NCI-H345 treated with DMSO at 0.1 percent for 48 hours (cell line): ENCODE measurements at regions not wholly inside any gene's neighbourhood (a gene's known extent, or its start where the extent isn't known, plus 50 kb on each side); places are given as distances from the start of the nearest gene placed in this dataset.

Experiments
- DNase-seq: peaks from one replicate; lab custom pipeline; 2025; ENCODE audit not compliant: unreplicated experiment; lab: John Stamatoyannopoulos, UW

DNA sequence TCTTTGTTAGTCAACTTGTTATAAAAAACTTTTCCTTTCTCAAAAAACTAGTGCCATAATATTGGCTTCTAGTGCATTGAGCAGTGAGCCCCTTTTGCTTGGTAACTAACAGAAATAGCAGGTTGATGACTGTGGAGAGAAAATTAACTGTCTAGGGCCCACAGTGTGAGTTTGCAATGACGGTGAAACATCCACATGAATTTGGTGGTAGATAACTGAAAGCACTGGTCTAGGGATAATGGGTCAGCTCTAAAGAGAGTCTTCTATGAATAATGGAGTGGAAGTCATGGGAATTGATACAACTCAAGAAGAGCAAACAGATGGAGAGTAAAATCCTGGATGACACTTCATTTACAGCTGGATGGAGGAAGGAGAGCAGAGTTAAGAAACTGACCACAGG is 245.4 kb downstream of the METTL4 start:
- DNase-seq, result no peak

DNA sequence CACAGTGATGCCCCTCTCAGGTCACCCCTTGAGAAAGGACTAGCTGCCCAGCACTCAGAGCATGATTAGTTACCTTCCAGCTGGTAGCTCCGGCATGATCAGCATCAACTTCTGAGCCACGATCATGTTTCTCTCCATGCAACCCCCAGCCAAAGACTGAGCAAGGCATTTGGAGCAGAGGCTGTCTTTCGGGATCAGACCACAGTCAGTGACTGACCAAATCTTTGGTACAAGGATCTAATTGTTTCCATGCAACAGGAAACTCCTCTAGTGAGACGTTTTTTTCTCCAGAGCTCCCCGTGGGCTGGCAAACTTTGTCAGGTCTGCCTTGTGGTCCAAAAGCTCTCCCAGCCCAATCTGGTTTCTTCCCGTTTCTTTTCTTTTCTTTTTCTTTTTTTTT is 244.3 kb downstream of the METTL4 start:
- no peak for DNase-seq

DNA sequence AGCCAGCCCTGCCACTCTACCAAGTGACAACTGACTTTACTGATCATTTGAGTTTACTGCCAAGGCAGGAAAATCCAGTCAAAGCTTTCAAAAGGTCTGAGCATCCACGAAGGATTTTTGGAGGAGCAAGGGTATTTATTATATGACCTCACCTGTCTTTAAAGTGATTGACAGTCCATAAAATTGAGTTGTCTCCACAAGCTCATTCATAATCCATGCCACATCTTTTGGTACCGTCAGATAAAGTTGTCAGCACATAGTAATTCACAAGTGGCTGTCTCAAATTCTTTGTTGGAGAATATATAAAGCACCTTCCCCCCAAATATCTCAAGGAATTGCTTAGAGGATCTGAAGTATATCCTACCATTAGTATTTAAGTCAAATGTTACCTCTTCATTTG is 240.5 kb downstream of the METTL4 start:
- DNase-seq, result no peak

DNA sequence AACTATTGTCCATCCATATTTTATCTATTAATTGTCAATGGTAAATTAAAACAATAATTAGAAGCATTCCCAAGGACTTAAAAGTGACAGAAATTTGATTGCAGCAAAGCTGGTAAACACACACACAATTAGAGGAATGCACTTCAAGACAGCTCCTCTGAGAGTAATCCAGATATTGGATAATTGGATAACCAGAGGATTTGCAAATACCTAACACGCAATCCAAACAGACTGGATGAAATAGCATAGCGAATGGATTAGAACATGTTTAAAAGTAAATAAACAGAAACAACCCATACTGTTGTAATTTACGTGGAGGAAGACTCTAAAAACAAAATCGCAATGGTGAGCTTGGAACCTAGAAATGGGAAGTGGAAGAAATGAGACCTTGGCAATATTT is 239.8 kb downstream of the METTL4 start:
- DNase-seq, result no peak

DNA sequence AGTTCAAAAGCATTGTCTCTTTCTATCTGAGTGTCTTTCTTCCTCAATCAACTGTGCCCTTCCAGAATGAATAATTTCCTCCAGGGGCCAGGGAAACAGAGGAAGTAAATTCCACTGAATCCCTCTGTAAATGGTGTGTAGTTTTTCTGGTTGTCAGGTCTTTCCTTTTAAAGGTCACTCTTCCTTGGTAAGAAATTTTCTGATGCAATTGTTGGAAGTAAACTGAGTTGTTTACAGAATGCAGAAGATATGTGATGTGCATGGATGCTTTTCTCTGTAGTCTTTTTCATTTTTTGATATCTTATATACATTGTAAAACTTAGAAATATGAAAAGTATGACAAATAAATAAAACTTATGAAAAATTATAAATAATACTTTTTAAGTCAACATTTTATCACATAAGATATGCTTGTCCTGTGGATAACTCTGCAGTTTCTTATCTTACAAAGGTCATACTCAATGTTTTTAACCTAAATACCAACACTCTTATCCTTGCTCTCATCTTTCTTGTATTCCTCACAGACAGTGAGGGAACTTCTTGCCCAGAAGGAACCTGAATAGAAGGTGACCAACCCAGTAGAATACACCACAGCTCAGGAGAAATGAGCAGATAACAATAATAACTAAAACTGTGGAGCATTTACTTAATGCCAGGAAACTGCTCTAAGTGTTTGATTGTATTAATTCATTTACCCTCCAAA is 234.5 kb downstream of the METTL4 start:
- no peak for DNase-seq

DNA sequence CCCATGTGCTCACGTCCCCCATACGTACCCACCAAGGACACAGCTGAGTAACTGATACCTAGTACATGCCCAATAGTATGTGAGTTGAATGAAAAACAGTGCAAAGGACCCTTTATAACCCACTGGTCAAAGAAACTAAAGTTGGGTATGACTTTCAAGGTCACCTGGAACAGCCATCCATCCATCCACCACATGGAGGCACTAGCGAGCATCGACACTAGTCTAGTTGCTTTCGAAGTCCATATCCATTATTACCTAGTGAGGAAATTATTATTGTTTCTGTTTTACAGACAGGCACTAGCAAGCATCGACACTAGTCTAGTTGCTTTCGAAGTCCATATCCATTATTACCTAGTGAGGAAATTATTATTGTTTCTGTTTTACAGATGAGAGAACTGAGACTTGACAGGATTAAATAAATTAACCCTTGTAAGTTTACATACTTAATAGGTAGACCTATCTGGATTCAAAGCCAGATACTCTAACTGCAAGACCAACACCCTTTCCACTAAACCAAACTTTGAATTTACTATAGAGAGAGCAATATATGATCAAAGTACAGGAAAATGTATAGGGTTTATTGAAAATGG is 233.7 kb downstream of the METTL4 start:
- DNase-seq, result no peak

DNA sequence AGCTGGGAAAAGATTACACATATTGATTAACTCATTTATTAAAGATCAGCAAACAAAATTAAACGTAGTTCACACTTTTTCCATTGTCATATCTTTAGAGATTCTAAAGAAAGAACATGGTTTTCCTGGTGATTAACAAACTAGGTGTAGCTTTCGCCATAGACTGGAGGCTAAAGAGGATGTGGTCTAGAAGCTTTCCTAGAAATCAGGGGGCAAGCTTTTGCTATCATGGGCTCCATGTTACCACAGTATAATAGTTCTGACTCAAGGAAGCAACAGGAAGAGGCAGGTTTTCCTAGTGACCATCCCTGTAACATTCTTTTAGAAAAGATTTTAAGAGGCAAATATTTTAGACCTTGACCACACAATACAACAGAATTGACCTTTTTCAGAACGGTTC is 232.7 kb downstream of the METTL4 start:
- no peak for DNase-seq

DNA sequence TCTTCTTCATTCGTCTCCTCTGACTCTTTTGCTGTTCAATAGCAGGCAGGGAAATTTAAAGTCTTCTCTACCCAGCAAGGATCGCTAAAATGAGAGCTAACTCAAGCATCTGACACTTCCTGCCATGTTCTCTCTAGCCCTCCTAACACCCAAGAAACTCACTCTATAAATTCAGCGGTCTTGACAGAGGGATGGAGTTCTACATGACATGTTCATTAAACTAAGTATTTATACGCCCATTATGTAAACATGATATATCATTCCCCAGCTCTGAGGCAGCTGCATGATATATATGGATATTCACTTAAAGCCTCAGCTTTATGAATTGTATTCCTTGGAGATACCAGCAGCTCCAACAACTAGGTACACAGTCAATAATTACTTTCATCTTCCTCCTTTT is 231.0 kb downstream of the METTL4 start:
- DNase-seq, result no peak

DNA sequence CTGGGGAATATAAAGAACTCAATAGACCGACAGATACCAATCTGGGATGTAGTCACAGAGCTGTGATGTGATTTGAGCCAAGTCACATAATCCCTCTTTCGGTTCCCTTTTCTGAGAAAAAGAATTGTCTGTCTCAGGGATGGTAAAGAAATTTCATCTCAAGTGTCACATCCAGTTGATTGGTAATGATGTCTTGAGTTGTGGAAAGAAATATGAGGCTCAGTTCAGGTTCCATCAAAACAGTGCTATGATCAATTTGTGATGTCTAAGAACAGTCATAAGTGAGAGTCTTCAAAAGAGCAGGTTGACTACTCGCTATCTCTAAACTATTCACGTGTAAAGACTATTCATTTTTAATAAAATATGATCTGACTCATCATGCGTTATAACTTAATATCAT is 223.3 kb downstream of the METTL4 start:
- no peak for DNase-seq

DNA sequence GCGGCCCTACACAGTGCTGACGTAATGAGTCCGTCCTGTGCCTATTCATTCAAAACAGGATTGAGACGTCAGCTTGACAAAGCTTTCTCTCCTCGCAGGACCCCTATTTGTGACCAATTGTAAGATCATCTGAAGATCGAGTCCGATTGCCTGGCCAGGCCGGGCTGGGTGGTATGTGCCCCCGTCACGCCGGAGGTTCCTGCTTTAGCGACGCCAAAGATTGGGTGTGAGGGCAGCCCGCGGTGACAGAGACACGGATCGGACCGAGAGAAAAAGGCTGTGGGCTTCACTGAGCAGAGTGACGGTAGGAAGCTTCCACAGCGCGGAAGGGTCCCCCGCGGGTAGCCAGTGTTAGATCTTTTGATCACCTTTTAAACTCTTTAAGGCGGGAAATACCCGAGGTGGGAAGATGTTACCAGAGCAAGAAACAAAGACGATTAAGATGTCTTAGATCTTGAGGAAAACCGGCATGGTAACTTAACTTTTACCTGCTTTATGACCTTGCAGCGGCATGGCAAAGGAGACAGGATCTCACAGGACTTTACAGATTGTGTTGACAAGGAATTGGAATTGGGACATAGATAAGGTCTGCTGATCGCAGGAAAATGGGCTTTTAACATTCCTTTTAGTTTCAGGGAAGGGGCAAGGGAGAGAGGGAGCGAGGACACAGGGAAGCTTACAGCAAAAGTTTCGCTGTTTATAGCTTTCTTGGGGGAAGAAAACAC is 220.0 kb downstream of the METTL4 start:
- DNase-seq, result no peak

DNA sequence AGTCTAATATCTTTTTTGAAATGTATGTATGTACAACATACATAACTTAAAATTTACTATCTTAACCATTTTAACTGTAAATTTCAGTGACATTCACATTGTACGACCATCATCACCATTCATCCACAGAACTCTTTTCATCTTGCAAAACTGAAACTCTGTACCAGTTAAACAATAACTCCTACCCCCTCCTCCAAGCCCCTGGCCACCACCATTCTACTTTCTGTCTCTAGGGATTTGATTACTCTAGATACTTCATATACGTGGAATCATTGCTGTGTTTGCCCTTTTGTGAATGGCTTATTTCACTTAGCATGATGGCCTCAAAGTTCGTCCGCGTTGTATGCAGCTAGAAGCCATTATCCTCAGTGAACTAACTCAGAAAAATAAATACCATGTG is 217.0 kb downstream of the METTL4 start:
- DNase-seq, result no peak

DNA sequence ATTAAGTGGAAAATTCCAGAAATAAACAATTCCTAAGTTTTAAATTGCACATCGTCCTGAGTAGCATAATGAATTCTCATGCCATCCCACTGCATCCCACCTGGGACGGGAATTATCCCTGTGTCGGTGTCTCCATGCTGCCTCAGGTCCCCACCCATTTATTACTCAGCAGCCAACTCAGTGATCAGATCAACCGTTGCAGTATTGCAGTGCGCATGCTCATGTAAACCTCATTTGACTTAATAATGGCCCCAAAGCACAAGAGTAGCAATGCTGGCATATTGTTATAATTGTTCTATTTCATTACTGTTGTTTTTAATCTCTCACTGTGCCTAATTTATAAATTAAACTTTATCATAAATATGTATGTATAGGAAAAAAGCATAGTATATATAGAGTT is 214.4 kb downstream of the METTL4 start:
- DNase-seq, result no peak

DNA sequence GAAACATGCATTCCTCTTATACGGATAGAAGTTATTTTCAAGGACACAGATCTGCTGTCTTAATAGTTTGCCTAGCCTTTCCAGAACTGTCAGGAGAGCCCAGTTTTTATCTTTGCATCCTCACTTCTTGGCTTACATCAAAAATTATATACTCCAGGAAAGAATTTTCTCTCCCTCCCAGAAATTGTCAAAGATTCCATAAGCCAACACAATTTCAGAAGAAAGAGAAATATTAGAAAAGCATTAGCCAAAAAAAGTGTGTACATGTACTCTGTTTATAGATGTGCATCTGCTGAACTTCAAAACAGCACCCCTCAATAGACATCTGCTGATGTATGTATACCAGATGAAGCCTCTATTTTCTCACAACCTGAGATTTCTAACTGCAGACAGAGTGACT is 210.4 kb downstream of the METTL4 start:
- no peak for DNase-seq

DNA sequence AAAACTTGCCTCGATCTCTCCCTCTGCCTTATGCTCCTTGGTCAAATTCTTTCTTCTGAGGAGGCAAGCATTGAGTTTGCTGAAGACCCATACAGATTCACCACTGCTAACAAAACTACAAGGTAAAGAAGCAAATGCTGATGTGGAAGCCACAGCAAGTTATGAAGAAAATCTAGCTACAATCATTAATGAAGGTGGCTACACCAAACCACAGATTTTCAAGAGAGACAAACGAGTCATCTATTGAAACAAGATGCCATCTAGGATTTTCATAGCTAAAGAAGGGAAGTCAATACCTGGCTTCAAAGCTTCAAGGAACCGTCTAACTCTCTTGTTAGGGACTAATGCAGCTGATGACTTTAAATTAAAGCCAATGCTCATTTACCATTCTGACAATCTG is 203.2 kb downstream of the METTL4 start:
- no peak for DNase-seq

DNA sequence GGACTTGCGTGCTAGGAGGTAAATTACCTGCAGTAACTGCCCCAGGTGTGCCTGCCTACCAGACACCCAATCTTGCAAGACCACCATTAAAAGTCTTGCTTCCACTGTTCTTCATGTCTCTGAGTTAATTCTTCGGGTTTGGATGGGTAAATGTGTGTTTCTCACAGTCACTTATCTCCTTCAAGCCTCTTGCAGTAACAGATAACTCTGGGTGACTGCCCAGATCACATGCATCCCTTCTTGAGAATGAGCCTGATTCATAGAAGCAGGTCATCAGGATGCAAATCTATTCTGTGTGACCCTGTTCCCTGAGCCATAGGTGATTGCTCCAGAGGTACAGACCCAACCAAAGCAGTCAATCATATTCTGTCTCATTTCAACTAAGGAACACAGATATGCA is 194.6 kb downstream of the METTL4 start:
- DNase-seq, result no peak

DNA sequence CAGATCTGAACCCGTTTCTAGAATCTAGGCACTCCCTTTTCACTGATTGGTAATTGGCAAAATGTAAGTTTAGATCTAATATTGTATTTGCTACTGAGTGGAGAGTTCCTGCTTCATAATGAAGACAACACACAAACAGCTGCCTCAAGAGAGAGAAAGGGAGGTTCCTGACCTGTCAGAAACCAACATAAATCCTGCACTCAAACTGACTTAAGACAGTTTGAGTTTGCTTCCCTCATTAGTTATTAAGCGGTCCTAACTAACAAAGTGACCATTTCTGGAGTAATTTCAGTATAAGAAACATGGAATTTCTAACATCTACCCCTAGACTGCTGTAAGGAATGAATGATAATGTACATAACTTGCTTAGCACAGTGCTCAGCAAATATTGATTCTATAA is 191.2 kb downstream of the METTL4 start:
- no peak for DNase-seq

DNA sequence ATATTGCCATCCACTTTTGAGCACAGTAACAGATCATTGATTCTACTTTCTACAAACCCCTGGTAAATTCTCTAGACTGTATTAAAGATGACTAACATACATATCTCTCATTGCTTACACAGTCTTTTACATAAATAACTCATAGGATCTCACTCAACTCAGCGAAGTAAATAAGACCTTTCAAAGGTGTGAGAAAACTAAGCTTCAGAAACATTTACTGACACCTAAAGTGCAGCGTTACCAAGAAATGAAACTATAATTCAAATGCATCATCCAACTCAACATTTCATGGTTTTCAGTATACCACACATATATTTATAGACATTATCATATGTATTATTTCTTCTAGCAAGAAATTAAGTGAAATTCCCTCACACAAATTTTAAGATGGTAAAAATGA is 189.8 kb downstream of the METTL4 start:
- DNase-seq, result no peak

DNA sequence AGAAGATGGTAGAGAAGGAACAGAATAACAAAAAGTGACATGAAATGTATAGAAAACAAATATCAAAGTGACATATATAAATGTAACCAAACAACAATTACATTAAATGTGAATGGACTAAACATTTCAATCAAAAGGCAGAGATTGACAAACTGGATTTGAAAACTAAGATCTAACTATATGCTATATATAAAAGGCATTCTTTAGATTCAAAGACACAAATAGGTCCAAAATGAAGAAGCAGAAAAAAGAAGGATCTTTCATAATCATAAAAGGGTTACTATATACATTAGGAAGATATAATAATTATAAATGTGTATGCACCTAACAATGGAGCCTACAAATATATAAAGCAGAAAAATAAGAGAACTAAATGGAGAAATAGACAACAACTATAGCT is 183.7 kb downstream of the METTL4 start:
- DNase-seq, result no peak

DNA sequence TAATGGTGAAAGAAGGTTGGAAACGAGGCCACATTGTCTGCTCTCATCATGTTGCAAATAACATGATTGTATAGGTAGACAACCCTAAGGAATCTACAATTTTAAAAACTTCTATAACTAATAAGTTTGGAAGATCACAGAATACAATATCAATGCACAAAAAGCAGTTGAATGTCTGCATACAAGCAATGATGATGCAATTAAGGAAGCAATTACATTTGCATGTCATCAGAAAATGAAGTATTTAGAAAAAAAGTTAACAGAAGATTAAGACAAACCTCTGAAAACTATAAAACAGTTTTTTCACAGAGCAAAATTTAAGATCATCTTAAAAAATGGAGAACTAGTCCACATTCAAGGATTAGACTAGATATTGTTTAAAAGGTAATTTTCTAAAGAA is 181.1 kb downstream of the METTL4 start:
- no peak for DNase-seq

DNA sequence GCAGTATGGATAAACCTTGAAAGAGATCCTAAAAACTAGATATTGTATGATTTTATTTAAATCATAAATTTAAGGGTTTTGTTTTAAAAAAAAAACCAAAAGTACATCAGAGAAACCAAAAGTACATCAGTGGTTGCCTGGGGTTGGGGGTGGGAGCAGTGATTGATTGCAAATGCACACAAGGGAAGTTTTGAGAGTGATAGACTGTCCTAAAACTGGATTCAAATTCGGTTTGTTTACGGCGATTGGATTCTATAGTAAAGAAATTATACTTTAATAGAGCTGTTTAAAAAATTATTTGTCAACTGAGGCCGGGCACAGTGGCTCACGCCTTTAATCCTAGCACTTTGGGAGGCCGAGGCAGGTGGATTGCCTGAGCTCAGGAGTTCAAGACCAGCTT is 179.8 kb downstream of the METTL4 start:
- DNase-seq, result no peak

DNA sequence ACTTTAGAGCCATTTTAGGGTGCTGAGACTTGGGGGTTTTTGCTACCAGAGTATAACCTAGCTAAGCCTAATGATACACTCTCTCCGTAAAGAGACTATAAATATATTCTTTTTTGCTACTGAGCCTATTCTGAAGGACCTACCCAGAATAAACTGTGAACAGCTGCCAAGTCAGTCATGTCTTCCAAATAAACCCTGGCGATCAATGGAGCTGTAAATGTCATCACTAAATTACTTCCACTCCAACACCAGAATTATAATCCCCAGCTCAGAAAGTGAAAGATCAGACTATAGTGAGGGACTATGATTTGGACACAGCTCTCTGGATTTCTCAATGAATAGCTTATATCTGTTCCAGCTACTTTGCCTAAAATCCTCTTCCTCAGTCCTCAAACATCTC is 178.9 kb downstream of the METTL4 start:
- DNase-seq, result no peak

DNA sequence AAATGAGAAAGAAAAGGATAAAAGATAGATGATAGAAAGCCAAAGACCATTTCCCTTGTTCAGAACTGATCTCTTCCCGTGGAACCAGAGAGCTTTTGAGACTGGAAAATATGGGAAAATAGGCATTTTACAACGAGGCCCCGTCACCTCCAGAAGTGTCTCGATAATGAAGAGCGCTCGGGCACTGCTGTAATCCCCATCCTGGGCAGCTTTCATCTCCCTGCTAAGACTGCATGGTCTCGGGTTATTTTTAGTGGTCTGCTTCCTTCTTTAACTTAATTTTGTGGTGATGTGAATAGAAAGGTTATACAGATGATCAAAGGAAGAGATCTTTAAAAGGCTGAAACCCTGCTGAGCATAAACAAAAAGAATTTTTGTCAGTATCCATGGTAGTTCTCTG is 176.6 kb downstream of the METTL4 start:
- no peak for DNase-seq
